ENCODE measurements at regions not wholly inside any gene's neighbourhood (a gene's known extent, or its start where the extent isn't known, plus 50 kb on each side); places are given as distances from the start of the nearest gene placed in this dataset.

DNA sequence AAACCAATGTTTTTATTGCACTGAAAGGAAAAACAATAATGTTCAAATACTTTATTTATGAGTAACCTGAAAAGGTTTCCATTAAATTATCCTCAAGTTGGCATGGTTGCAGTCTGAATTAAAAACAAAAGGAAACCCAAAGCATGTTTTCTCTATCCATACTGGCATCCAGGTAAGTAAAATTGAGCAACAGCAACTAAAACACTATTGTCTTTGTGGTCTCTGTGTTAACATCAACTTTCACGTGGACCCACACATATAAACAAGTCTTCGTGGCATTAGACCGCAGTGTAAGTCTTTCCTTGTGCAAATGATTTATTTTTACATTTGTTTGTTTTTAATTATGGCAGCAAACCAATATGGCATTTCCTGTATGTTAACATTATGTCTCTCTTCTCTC, 757.6 kb downstream of the SEMA5A start:
- no peak for DNase-seq (ENCODE audit: insufficient read length)
- FAIRE-seq: no peak
- TF ChIP-seq POLR2AphosphoS5 (IDR thresholded peaks at IDR 0.05; ENCODE audit: low read depth, low read length): no peak
- TF ChIP-seq POLR2A (IDR thresholded peaks at IDR 0.05; ENCODE audit: low read depth, low read length): no peak
- no peak for TF ChIP-seq TAF1 (IDR thresholded peaks at IDR 0.05; ENCODE audit: borderline replicate concordance, low read depth, low read length)

- FAIRE-seq: no peak
- TF ChIP-seq POLR2AphosphoS5 (IDR thresholded peaks at IDR 0.05; ENCODE audit: low read depth, low read length) (no peak), POLR2A (IDR thresholded peaks at IDR 0.05; ENCODE audit: low read depth, low read length) (no peak), TAF1 (IDR thresholded peaks at IDR 0.05; ENCODE audit: borderline replicate concordance, low read depth, low read length) (no peak)
- no peak for DNase-seq (ENCODE audit: insufficient read length)
Measured at GRCh38 chr5:8805653-8806052, 740.2 kb downstream of the SEMA5A start.

DNA sequence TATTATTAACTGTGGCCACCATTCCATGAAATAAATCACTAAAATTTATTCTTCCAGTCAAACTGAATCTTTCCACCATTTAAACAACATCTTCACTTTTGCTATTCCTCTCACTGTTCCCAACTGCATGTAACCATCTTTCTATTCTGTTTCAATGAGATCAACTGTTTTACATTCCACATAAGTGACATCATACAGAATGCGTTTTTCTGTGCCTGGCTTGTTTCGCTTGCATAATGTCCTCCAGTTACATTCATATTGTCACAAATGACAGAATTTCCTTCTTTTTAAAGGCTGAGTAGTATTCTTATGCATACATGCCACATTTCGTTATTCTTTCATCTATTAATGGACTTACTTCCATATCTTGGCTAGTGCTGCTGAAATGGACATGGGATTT, 738.2 kb downstream of the SEMA5A start:
- TF ChIP-seq POLR2AphosphoS5 (IDR thresholded peaks at IDR 0.05; ENCODE audit: low read depth, low read length) (no peak), TAF1 (IDR thresholded peaks at IDR 0.05; ENCODE audit: borderline replicate concordance, low read depth, low read length) (no peak), POLR2A (IDR thresholded peaks at IDR 0.05; ENCODE audit: low read depth, low read length) (no peak)
- DNase-seq (ENCODE audit: insufficient read length): no peak
- FAIRE-seq: no peak

- DNase-seq (ENCODE audit: insufficient read length) (no peak), FAIRE-seq (no peak)
- TF ChIP-seq POLR2AphosphoS5 (IDR thresholded peaks at IDR 0.05; ENCODE audit: low read depth, low read length): no peak
- no peak for TF ChIP-seq TAF1 (IDR thresholded peaks at IDR 0.05; ENCODE audit: borderline replicate concordance, low read depth, low read length)
- TF ChIP-seq POLR2A (IDR thresholded peaks at IDR 0.05; ENCODE audit: low read depth, low read length): no peak
Measured at GRCh38 chr5:8811581-8811980, 734.3 kb downstream of the SEMA5A start.

DNA sequence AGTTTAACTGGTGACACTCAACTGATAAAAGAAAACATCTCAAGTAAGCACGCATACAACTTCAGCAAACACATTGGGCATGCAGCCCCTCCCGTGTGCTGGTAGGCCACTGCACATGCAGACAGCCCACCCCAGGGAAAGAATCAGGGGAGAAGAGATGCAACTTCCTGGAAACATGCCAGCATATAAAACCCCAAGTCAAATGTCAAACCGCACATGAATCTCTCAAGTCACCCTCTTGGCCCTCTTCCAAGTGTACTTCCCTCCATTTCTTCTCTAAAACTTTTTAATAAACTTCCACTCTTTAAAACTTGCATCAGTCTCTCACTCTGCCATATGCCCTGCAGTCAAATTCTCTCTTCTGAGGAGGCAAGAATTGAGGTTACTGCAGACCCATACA, 732.7 kb downstream of the SEMA5A start:
- DNase-seq (ENCODE audit: insufficient read length) (no peak), FAIRE-seq (no peak)
- TF ChIP-seq POLR2A (IDR thresholded peaks at IDR 0.05; ENCODE audit: low read depth, low read length): no peak
- no peak for TF ChIP-seq TAF1 (IDR thresholded peaks at IDR 0.05; ENCODE audit: borderline replicate concordance, low read depth, low read length)
- TF ChIP-seq POLR2AphosphoS5 (IDR thresholded peaks at IDR 0.05; ENCODE audit: low read depth, low read length): no peak

DNA sequence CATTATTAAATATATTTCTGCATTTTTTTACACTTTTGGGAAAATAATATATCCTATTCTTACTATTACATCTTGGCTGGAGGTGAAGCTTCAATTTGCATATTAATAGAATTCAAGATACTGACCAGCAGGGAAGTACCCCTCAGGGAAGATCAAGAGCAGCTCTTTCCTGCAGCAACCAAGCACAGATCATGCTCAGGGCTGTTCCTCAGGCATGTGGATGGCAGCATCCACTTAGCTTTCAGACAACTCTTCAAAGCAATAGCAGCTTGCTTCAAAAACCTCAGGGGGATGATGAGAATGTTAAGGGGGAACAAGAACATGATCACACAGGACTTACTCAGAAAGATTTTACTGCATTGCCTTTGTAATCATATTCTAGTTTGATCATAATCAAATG, 731.8 kb downstream of the SEMA5A start:
- DNase-seq (ENCODE audit: insufficient read length) (no peak), FAIRE-seq (no peak)
- TF ChIP-seq POLR2AphosphoS5 (IDR thresholded peaks at IDR 0.05; ENCODE audit: low read depth, low read length) (no peak), TAF1 (IDR thresholded peaks at IDR 0.05; ENCODE audit: borderline replicate concordance, low read depth, low read length) (no peak), POLR2A (IDR thresholded peaks at IDR 0.05; ENCODE audit: low read depth, low read length) (no peak)

- FAIRE-seq (no peak), DNase-seq (ENCODE audit: insufficient read length) (no peak)
- TF ChIP-seq POLR2A (IDR thresholded peaks at IDR 0.05; ENCODE audit: low read depth, low read length) (no peak), TAF1 (IDR thresholded peaks at IDR 0.05; ENCODE audit: borderline replicate concordance, low read depth, low read length) (no peak), POLR2AphosphoS5 (IDR thresholded peaks at IDR 0.05; ENCODE audit: low read depth, low read length) (no peak)
Measured at GRCh38 chr5:8824371-8824770, 721.5 kb downstream of the SEMA5A start.

DNA sequence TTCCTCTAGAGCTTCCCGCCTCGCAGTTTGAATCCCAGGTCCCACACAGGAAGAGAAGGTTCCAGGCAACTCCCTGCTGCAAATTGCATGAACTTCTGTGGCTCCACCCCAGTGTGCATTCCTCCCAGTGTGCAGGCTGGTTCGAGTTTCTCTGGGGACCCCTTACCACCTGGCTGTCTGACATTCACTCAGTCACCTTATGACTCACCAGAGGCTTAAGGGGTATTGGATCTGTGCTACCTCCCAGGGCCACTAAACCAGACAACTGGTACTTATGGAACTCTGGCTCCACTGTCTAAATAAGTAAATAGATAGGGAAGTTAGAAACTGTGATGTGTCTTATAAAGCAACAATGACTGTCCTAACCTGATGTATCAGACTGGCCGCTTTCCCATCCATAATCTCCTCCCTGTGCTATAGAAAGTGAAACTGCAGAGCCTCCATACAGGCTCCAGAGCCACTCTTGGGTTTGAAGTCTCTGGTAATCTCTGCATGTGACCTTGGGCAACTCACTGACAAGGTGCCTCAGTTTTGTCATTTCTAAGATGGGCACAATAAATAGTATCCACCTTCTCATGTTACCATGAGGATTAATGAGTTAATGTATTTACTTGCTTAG, 720.6 kb downstream of the SEMA5A start:
- no peak for DNase-seq (ENCODE audit: insufficient read length)
- FAIRE-seq: peak; percentile 67
- no peak for TF ChIP-seq TAF1 (IDR thresholded peaks at IDR 0.05; ENCODE audit: borderline replicate concordance, low read depth, low read length)

GRCh38 chr5:8826508-8826907, 719.4 kb downstream of the SEMA5A start:
- FAIRE-seq: no peak

GRCh38 chr5:8827696-8828095, 718.2 kb downstream of the SEMA5A start:
- FAIRE-seq: no peak

More at GRCh38 chr5:8826508-8826907, 719.4 kb downstream of the SEMA5A start:
- DNase-seq (ENCODE audit: insufficient read length): no peak
- TF ChIP-seq POLR2A (IDR thresholded peaks at IDR 0.05; ENCODE audit: low read depth, low read length) (no peak), TAF1 (IDR thresholded peaks at IDR 0.05; ENCODE audit: borderline replicate concordance, low read depth, low read length) (no peak), POLR2AphosphoS5 (IDR thresholded peaks at IDR 0.05; ENCODE audit: low read depth, low read length) (no peak)

GRCh38 chr5:8828596-8829322, 717.1 kb downstream of the SEMA5A start:
- no peak for FAIRE-seq
- no peak for TF ChIP-seq TAF1 (IDR thresholded peaks at IDR 0.05; ENCODE audit: borderline replicate concordance, low read depth, low read length)
- DNase-seq (ENCODE audit: insufficient read length): no peak

More at GRCh38 chr5:8827696-8828095, 718.2 kb downstream of the SEMA5A start:
- no peak for DNase-seq (ENCODE audit: insufficient read length)
- TF ChIP-seq TAF1 (IDR thresholded peaks at IDR 0.05; ENCODE audit: borderline replicate concordance, low read depth, low read length): no peak
- no peak for TF ChIP-seq POLR2A (IDR thresholded peaks at IDR 0.05; ENCODE audit: low read depth, low read length)
- TF ChIP-seq POLR2AphosphoS5 (IDR thresholded peaks at IDR 0.05; ENCODE audit: low read depth, low read length): no peak

- DNase-seq (ENCODE audit: insufficient read length) (no peak), FAIRE-seq (no peak)
- no peak for TF ChIP-seq TAF1 (IDR thresholded peaks at IDR 0.05; ENCODE audit: borderline replicate concordance, low read depth, low read length)
- no peak for TF ChIP-seq POLR2A (IDR thresholded peaks at IDR 0.05; ENCODE audit: low read depth, low read length)
- no peak for TF ChIP-seq POLR2AphosphoS5 (IDR thresholded peaks at IDR 0.05; ENCODE audit: low read depth, low read length)
Measured at GRCh38 chr5:8829323-8830029, 716.4 kb downstream of the SEMA5A start.
